ENCODE measurements at regions not wholly inside any gene's neighbourhood (a gene's known extent, or its start where the extent isn't known, plus 50 kb on each side); places are given as distances from the start of the nearest gene placed in this dataset.
"Not testable (repeated sequence)": the region's sequence is repeated elsewhere in the genome, so short reads cannot be mapped to it uniquely, and the experiment has no call there.

DNA sequence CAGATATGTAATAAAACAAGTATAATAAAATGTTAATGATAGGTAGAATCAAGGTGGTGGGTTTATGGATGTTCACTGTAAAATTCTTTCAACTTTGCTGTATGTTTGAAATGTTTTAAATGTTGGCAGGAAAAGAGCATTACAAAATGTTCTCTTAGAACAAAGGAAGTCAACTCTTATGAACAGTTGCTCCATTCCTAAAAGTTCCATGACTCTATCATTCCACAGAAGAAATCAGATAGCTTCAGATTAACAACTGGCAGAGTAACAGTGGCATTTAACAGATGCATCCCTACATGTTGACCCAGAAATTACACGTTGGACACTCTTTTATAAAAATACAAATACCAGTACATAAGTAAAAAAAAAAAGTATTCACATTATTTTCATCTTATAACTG lies 2023.7 kb downstream of the ARAP2 start:
- DNase-seq (ENCODE audit: low read depth): no peak

GRCh38 chr4:34221986-34222385 lies 2022.3 kb downstream of the ARAP2 start:
- no peak for DNase-seq (ENCODE audit: low read depth)

DNA sequence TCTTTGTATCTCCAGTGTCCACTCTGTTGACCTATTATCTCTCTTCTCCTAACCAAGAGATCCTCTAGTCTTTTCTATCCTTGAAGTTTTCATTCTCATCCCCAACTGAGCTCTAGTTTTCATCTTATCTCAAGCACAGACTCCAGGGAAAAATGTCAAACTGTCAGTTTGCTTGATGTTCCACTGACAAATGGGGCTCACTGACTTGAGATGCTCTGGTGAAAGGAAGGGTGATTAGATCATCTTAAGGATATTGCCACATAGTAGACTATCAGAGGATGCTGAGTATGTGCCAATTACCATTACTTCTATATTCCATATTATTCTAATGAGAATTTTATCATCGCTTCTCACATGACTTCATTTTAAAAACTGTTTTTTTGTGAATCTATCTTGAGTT lies 2008.2 kb downstream of the ARAP2 start:
- DNase-seq (ENCODE audit: low read depth): no peak

DNA sequence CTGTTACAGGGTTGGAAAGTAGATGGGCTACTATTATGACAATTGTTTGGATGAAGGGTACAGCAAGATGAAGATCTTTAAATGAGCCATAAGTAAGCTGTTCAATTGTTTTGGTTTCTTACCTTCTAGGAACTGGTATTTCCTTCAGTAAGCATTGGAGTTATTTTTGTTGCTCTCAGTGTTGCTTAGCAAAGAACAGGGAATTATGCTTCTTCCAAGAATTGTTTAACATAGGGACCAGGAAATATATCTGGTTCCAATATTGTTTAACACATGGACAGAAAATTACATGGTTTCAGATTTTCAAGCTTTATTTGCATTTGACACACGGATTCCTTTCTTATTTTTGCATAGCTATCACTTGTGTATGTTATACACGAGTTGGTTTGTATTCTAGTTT lies 1999.0 kb downstream of the ARAP2 start:
- no peak for DNase-seq (ENCODE audit: low read depth)

DNA sequence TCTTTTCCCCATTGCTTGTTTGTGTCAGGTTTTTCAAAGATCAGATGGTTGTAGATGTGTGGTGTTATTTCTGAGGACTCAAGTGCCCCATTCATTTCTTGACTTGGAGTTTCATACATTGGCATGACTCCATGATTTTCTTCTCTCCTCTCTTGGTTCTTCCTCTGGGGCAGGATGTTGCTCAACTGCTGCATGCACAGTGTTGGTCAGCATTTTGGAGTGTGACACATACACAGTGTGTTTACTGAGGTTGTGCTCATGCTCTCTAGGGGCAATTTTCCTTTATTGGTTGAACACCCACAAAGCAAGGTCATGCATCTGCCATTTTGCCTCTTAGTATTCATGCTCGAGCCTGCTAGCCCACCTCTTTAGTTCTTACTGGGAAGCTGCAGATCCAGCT lies 1993.8 kb downstream of the ARAP2 start:
- DNase-seq (ENCODE audit: low read depth): peak; percentile 76

- DNase-seq (ENCODE audit: low read depth): no peak
These were observed 1991.1 kb downstream of the ARAP2 start for GRCh38 chr4:34253239-34253638.

GRCh38 chr4:34258176-34258575 lies 1986.1 kb downstream of the ARAP2 start:
- DNase-seq (ENCODE audit: low read depth): no peak

- DNase-seq (ENCODE audit: low read depth): peak; percentile 13
These were observed 1982.5 kb downstream of the ARAP2 start for GRCh38 chr4:34261799-34262314.

GRCh38 chr4:34269613-34270012 lies 1974.7 kb downstream of the ARAP2 start:
- no peak for DNase-seq (ENCODE audit: low read depth)

DNA sequence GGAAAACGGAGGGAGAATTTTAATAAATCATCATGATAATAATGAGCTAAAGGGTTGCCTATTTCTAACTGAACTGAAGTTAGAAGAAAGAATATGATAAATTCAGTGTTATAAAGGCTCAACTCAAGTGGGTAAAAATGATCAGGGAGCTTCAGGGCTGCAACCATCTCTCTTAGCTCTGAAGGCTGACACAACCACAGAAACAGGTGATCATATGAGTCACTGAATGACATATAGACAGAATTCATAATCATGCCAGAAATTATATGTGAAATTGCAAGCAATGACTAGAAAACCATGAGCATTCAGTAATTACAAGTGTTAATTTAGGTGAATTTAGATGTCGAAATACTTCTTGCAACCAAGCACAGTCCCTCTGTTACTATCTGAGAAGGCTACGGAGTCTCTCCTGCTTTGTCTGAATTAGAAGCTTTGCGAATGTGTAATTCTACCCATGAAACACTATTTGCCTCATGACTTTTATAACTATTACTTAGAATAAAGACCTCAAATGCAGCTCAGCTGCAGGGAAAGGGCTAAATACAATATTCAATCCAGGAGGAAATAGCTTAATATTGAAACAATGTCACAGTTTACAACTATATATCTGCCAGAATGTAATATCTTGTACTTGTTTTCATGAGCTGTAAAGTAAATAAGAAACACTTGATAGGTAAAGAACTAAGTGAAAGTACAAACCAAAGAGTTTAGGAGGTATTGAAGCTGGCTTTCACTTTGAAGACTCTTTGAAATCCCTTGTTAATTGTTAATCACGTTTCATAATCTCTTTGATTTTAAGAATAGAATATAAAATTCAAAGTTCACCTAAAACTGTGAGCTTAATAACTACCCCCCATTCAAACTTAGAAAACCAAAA lies 1972.6 kb downstream of the ARAP2 start:
- peak; percentile 11 for DNase-seq (ENCODE audit: low read depth)

- no peak for DNase-seq (ENCODE audit: low read depth)
These were observed 1965.3 kb downstream of the ARAP2 start for GRCh38 chr4:34279011-34279410.

GRCh38 chr4:34280131-34280530 lies 1964.2 kb downstream of the ARAP2 start:
- DNase-seq (ENCODE audit: low read depth): no peak

DNA sequence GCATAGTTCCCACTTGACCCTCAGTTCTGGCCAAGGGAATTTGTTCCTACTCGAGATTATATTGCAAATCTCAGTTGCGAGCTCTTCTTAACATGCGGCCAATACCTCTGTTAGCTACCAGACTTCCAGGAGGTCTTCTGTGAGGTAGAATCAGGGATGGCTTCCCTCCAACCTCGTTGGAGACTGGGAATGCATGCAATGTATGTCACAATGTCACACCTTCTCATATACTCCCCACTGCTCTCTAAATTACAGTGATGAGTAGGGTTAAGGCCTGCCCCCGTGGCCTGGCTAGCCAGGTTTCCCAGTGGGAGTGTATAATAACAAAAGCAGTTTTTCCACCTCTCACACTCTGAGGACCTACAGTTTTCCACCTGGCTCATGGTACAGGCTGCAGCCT lies 1962.5 kb downstream of the ARAP2 start:
- no peak for DNase-seq (ENCODE audit: low read depth)

DNA sequence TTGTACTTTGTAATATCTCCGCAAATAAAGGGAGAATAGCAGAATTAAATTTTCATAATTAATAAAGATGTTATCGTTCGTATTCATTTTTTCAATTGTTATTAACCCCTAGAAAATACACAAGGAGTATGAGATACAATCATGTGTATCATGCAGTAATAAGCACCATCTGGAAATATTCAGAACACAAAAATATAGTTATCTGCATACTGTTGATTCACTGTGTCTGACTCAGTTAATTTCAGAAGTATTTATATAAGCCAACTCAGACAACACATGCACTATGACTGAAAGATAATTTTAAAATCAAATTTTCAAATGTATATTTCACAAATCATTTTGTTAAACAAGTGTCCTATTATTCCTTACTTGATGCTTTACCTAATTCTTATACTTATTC lies 1954.8 kb downstream of the ARAP2 start:
- DNase-seq (ENCODE audit: low read depth): no peak

- DNase-seq (ENCODE audit: low read depth): no peak
These were observed 1954.4 kb downstream of the ARAP2 start for GRCh38 chr4:34289962-34290361.

DNA sequence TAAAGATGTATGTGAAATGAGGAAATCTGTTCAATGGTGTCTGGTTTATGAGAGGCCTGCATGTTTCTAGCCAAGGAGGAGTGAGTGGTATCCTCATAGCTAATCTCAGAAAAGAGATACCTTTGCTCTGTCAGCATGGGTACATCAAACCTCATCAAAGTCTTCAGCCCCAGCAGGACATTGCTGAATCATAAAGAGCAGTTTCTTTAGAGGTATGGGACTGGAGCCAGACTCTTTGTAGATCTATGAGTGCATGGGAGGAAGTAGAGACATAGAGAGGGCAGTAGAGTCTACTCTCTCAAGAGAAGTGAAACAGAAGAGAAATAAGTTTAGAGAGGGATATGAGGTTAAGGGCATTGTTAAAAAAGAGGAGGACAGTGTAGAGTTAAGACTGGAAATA lies 1950.9 kb downstream of the ARAP2 start:
- peak; percentile 67 for DNase-seq (ENCODE audit: low read depth)

DNA sequence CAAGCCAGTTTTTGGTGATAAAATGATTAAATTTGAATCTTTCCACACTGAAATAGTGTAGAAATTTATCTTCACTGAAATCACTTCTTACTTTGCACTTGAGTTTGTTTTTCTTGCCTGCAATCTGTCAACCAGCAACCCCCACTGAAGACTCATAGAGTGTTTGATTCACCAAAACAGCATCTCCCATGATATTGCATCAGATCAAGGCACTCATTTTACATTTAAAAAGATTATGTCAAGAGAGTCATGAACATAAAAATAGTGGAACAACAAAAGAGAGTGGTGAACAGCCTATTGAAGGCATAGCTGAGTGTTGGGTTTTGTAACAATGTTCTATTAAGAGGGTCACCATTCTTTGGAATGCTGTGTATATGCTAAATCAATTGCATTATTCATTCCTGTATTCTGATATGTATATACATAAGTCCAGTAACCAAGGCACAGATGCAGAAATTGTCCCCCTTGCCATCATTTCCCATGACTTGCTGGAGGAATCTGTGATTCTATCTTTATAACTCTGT lies 1934.9 kb downstream of the ARAP2 start:
- no peak for DNase-seq (ENCODE audit: low read depth)

GRCh38 chr4:34318773-34319172 lies 1925.5 kb downstream of the ARAP2 start:
- no peak for DNase-seq (ENCODE audit: low read depth)

DNA sequence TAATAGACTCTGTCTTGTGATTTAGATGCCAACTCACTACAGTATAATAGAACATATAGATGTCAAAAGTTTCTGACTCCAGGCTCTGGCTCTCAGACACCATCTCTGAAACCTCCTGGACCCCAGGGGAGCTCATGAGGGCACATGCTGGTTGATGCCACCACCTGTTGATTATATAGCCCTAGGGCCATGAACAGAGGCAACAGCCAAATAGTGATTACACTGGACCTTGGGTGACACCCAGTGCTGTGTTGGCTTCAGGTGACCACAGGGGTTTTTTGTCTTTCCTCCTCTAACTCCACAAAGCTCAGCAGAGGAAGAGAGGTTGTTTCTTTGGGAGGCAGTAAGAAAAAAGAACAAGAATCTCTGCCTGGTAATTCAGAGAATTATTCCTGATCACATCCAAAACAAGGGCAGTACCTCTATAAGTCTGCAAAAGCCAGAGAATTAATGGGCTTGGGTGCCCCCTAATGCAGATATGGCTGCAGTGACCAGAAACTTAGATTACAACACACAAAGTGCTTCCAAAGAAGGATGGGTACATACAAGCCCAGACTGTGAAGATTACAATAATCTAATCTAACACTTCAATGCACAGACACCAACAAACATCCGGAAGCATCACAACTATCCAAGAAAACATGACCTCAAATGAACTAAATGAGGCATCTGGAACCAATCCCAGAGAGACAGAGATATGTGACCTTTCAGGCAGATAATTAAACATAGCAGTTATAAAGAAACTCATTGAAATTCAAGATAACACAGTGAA lies 1920.6 kb downstream of the ARAP2 start:
- DNase-seq (ENCODE audit: low read depth): peak; percentile 6

DNA sequence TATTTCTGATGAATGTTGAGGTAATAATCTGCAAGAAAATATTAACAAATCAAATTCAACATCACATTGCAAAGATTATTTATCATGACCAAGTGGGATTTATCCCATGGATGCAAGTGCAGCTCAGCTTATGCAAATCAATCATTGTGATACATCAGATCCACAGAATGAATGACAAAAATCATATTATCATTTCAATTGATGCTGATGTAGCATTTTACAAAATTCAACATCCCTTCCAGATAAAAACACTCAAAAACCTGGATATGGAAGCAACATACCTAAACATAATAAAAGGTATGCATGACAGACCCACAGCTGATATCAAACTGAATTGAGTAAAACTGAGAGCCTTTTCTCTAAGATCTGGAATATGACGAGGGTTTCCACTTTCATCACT lies 1915.4 kb downstream of the ARAP2 start:
- DNase-seq (ENCODE audit: low read depth): no peak

- not testable (repeated sequence) for DNase-seq (ENCODE audit: low read depth)
These were observed 1909.2 kb downstream of the ARAP2 start for GRCh38 chr4:34335156-34335555.

- not testable (repeated sequence) for DNase-seq (ENCODE audit: low read depth)
These were observed 1908.8 kb downstream of the ARAP2 start for GRCh38 chr4:34335556-34335955.
